ENCODE measurements at regions not wholly inside any gene's neighbourhood (a gene's known extent, or its start where the extent isn't known, plus 50 kb on each side); places are given as distances from the start of the nearest gene placed in this dataset.

- no peak overlapping the region for H3K4me3 ChIP-seq (ENCODE audit: low read length)
- TF ChIP-seq CTCF (IDR thresholded peaks at IDR 0.05; ENCODE audit: insufficient read depth, low read depth, low read length, missing control alignments) = peak; percentile 96
- peak; percentile 72 for DNase-seq (ENCODE audit: low read depth)
Observed at GRCh38 chr12:69154585-69155363, 84.6 kb upstream of the CPSF6 start.

- TF ChIP-seq CTCF (IDR thresholded peaks at IDR 0.05; ENCODE audit: insufficient read depth, low read depth, low read length, missing control alignments) = peak; percentile 99
- H3K4me3 ChIP-seq (ENCODE audit: low read length) = no peak overlapping the region
- peak; percentile 82 for DNase-seq (ENCODE audit: low read depth)
Observed at GRCh38 chr12:69157023-69157655, 82.2 kb upstream of the CPSF6 start.

- TF ChIP-seq CTCF (IDR thresholded peaks at IDR 0.05; ENCODE audit: insufficient read depth, low read depth, low read length, missing control alignments) = no peak
- DNase-seq (ENCODE audit: low read depth) = no peak
- no peak overlapping the region for H3K4me3 ChIP-seq (ENCODE audit: low read length)
Observed at GRCh38 chr12:69161829-69162228, 77.5 kb upstream of the CPSF6 start.

- no peak overlapping the region for H3K4me3 ChIP-seq (ENCODE audit: low read length)
- no peak for DNase-seq (ENCODE audit: low read depth)
- no peak for TF ChIP-seq CTCF (IDR thresholded peaks at IDR 0.05; ENCODE audit: insufficient read depth, low read depth, low read length, missing control alignments)
Observed at GRCh38 chr12:69163681-69164362, 75.5 kb upstream of the CPSF6 start.

GRCh38 chr12:69167648-69168165 lies 71.7 kb upstream of the CPSF6 start:
- TF ChIP-seq CTCF (IDR thresholded peaks at IDR 0.05; ENCODE audit: insufficient read depth, low read depth, low read length, missing control alignments) = no peak
- DNase-seq (ENCODE audit: low read depth) = no peak
- H3K4me3 ChIP-seq (ENCODE audit: low read length) = no peak overlapping the region

GRCh38 chr12:69168363-69168762 lies 71.0 kb upstream of the CPSF6 start:
- no peak for TF ChIP-seq CTCF (IDR thresholded peaks at IDR 0.05; ENCODE audit: insufficient read depth, low read depth, low read length, missing control alignments)
- no peak overlapping the region for H3K4me3 ChIP-seq (ENCODE audit: low read length)
- no peak for DNase-seq (ENCODE audit: low read depth)

All from epithelial cell of esophagus (primary cell).